ACHN (cell line): ENCODE measurements at regions not wholly inside any gene's neighbourhood (a gene's known extent, or its start where the extent isn't known, plus 50 kb on each side); places are given as distances from the start of the nearest gene placed in this dataset.

Source experiments
- DNase-seq: peaks from one replicate; pipeline ENCODE4 v3.0.0-alpha.2; 2015
- in situ Hi-C: cut with HindIII; loops from 2 replicates; pipeline ENCODE4 v1.10.0; 2017; ENCODE audit warnings: low sequenced_read_pairs, low pct_ligation_motif_present, low pct_unique_long_range_greater_than_20kb

- in situ Hi-C loops, result no loop called here
- no peak for DNase-seq
These were observed 606.0 kb upstream of the SALL1 start for GRCh38 chr16:51757124-51757470.

- DNase-seq, result no peak
- in situ Hi-C loops, result no loop called here
These were observed 605.5 kb upstream of the SALL1 start for GRCh38 chr16:51756447-51757123.

DNA sequence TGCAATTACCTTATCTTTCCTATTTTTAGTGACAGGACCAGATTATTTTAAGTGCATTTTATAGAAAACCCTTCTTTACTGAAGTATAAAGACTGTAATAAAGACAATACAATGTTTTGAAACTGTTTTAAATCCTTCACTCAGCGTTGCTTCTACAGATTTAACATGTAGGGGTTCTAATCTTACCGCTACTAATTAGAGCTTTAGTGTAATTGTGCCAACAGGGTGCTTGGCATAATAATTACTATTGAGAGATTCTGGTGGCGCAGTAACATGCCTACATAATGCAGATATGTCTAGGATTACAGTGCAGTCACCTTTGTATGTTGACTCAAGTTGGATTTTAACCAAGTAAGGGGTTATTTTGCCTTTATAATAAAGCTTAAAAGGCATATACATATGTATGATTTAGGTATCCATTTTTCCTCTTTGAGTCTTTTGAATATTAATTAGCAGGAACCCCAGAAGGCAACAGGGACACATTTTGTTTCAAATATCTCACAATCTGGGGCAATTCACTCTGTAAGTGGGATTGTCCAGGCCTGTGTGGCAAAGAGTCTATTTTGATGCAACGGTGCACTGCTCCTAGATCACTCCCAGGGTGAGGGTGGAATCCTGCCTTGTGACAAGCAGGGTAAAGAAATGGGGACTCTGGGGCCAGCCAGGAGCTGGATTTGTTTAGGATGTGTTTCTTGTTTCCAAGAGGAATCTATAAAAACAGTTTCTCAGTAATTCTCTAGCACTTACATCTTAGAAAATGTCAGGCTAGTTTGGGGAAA, 604.7 kb upstream of the SALL1 start:
- DNase-seq, result no peak
- in situ Hi-C loops, result no loop called here

DNA sequence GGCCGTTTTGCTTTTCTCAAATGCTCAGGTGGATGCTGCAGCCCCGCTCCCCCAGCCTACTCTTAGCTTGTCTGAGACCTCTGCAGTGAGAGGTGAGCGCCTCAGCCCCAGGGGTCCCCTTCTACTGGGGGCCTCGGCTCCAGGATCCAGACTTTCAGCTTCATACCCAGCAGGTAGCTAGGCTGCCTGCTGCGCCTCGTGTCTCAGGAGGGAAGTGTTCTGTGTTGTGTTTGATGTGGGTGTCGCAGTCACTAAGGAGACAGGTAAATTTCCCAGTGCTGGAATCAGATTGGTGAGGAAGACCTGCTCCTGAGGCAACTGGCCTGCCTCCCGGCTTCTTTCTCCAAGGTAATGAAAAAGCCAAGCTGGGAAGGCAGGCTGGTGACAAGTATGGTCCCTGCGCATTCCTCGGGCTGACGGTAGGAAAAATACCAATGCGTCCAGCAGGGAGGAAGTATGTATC, 604.0 kb upstream of the SALL1 start:
- in situ Hi-C loops, result no loop called here
- no peak for DNase-seq

DNA sequence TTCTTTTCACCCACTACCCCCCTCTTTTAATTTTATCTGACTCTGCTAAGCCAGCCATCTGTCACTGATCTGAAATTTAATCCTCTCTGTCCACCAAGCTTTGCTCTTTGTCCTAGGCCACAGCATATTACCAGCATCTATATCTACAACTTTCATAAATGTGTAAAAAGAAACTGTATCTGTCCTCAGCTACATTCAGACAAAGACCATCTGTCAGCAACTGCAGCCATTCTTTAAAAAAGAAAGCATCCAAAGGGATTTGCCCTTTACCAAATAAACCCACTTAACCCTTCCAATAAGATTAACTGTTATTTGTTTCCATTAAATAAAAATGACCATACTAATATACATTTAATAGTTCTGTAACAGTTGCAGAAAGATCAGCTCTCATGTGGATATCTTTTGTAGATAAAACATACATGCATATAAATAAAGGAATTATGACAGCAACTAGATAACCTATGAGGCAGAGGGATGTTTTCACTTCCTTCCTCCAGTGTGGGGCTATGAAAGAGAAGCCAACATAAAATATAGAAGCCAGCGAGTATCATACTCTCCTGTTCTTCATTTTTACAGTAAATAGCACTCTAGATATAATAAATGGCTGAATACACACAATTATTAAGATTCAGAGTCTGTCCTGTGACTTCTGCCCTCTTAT, 602.5 kb upstream of the SALL1 start:
- DNase-seq, result no peak
- in situ Hi-C loops, result no loop called here

DNA sequence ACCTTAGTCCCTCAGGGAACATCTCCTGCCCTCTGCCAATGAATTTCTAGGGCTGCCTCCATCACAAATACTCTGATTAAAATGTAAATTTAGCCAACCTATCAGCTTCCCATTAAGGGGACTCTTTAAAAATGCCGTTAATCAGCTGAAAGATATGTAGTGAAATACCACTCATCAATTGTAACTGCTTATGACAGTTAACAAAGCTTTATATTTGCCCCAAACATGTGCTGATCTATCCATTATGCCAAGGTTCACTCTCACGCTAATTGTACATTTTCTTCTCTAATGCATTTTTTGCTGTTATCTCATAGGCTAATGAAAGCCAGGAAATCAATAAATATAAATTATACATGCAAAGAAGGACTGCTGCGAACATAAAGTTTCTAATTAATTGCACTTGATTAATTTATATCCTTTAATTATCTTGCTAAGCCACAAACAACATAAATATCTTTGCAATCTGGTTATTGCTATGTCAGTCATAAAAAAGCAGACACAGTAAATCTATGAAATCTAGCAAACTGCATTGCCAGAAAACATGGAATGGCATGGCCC, 601.4 kb upstream of the SALL1 start:
- DNase-seq, result no peak
- in situ Hi-C loops, result no loop called here

- in situ Hi-C loops, result no loop called here
- no peak for DNase-seq
These were observed 596.3 kb upstream of the SALL1 start for GRCh38 chr16:51747329-51747728.

GRCh38 chr16:51734220-51734619, 583.1 kb upstream of the SALL1 start:
- DNase-seq, result no peak
- in situ Hi-C loops, result no loop called here

DNA sequence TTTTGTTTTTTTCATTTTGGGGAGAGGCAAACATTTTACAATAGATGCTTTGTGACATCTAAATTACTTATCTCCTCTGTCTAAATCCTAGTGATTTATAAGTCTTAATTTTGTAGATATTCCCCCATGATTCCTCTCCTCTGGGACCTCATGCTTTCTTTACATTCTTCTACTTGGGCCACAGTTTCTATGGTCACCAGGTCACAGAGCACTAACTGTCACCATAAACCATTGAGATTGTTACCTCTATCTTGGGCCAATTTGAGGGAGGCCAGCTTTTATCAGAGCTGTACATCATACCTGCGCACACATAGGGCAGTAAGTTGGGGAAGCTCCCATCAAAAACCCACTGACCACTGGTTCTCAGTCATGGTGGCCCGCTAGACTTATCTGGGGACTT, 582.1 kb upstream of the SALL1 start:
- no peak for DNase-seq
- in situ Hi-C loops, result no loop called here

DNA sequence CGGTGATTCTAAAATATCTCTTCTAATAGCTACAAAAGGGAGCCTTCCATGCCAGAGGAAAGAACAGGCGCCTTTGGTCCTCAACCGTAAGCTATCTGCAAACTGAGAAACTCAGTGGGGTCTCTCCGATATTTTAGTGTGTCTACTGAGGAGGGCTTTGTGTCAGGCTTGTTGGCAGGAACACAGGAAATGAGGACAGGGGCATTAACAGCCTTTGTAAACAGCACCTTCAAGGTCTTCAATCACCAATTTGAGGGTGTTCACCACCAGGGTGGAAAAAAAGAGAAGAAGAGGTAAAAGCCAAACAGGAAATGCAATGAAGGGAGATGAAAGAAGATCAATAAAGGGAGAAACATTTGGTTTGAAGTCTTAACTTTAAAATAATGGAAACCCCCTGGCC, 580.1 kb upstream of the SALL1 start:
- no peak for DNase-seq

DNA sequence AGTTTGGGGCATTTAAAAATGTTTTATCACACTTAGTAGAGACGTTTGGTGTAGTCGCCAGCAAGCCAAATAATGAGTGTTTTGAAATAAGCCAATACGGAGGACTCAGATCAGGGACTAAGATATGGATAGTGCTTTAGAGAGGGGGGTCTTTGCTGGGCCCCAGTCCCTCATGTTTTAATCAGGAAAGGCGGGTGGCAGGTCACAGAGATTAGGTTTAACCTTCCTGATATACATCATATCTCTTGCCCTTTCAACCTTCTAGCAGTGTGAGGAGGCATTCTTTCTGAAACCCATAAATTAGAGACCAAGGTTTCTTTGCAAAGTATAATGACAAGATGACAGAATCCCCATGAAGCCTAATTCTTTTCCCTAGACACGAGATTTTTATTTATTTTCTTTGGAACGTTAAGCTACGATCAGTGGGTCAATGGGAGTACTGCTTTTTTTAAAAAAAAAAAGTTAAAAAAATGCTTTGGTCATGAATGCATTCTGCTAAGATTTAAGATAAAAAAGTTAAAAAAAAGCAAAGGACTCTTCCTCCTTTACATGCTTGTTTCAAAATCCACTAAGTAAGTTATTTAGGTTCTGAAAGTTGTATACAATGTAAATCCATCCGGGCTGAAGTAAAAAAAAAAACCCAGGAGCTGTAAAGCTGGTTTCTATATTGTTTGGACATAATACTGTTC, 572.1 kb upstream of the SALL1 start:
- in situ Hi-C loops, result no loop called here
- DNase-seq, result no peak

More for the DNA sequence above, 580.1 kb upstream of the SALL1 start:
- in situ Hi-C loops, result no loop called here

DNA sequence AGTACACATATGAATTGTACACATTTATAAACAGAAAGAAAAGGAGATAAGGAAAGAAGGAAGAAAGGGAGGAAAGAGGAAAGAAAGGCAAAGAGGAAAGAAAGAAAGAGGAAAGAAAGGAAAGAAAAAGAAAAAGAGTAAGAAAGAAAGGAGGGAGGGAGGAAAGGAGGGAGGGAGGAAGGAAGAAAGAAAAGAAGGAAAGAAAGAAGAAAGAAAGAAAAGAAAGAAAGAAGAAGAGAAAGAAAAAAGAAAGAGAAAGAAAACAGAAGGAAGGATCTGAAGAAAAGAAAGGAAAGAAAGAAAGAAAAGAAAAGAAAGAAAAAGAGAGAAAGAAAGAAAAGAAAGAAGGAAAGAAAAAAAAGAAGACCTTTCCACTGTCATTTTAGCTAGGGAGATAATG, 571.4 kb upstream of the SALL1 start:
- DNase-seq, result no peak
- in situ Hi-C loops, result no loop called here

GRCh38 chr16:51719376-51719775, 568.3 kb upstream of the SALL1 start:
- DNase-seq, result no peak
- in situ Hi-C loops, result no loop called here

- no peak for DNase-seq
- in situ Hi-C loops, result no loop called here
These were observed 565.1 kb upstream of the SALL1 start for GRCh38 chr16:51716195-51716594.

DNA sequence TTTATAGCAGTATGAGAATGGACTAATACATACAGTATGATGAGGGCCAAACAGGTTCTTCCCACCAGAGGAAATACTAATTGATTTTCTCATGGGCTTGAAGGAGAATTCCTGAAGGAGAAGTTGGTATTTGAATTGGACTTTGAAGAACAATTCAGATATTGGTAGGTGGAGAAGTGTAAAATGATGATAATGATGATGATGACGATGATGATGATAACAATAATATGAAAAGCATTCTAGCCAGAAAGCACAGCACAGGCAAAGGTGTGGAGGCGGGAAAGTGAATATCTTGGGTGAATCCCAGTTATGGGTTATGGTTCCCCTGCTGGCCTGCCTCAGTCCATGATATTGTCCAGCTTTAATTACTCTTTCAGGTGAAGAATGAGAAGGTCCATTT, 562.4 kb upstream of the SALL1 start:
- in situ Hi-C loops, result no loop called here

DNA sequence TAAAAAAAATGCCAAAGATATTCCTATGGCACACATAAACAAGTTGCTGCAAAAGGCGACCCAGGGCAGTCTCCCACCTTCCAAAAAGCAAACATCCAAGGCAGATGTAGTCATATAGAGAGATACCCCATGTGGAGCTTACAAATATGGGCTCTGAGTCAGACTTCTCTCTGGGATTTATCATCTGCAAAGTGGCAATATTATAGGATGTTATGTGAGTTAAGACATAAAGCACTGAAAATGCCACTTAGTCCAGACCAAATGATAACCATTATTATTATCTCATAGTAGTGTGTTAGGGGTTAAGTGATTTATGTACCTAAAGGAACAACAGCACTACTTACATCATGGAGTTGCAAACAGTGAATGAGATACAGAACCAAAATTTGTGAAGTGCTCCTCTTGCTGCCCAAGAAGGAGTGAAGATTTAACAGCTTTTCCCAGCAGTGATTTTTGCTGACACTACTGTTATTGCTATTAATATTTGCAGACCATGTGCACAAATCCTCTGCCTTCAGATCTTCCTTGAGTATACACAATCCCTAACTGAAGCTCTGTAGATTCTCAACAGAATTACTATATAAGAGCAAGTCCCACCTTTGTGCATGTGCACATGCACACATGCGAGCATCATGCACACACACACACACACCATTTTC, 560.0 kb upstream of the SALL1 start:
- in situ Hi-C loops, result no loop called here
- DNase-seq, result no peak

More for the DNA sequence above, 562.4 kb upstream of the SALL1 start:
- DNase-seq, result no peak

DNA sequence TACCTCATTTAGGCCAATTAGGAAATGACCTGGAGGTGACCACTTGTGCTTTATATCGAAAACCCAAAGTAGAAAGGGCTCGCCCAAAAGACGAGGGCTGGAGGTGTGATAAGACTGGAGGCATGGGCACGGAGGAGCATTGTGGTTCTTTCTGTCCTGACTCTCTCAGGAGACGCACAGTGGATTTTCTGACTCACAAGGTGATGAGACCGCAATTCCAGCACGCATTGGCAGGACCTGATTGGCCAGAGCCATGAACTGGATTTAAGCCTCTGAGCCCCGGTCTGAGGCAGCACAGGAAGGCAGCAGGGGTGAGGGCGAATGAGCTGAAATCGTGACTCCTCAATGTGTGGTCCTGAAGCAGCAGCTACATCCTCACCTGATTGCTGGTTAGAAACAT, 559.1 kb upstream of the SALL1 start:
- DNase-seq, result no peak
- in situ Hi-C loops, result no loop called here

GRCh38 chr16:51708861-51709260, 557.8 kb upstream of the SALL1 start:
- in situ Hi-C loops, result no loop called here
- no peak for DNase-seq
